ENCODE measurements at regions not wholly inside any gene's neighbourhood (a gene's known extent, or its start where the extent isn't known, plus 50 kb on each side); places are given as distances from the start of the nearest gene placed in this dataset.

GRCh38 chr13:85174291-85174690 lies 624.9 kb downstream of the SLITRK6 start:
- TF ChIP-seq BHLHE40 (IDR thresholded peaks at IDR 0.05; ENCODE audit: borderline replicate concordance in 1 of 2, low read depth in 2 of 2, low read length in 1 of 2) (no peak), ZNF384 (IDR thresholded peaks at IDR 0.05; ENCODE audit: borderline replicate concordance, low read depth, low read length) (no peak)
